Endothelial cell of umbilical vein (primary cell): ENCODE measurements at regions not wholly inside any gene's neighbourhood (a gene's known extent, or its start where the extent isn't known, plus 50 kb on each side); places are given as distances from the start of the nearest gene placed in this dataset.

Source experiments
- BruUV-seq: library from RNA; stranded (reverse); fragments of 400-500 nt; replicated peaks from 2 replicates; lab custom pipeline; 2021; lab: Mats Ljungman, UMichigan
- CTCF ChIA-PET: fragments of 300-600, 350-600 bp; sonication (Branson Sonifier 250); formaldehyde crosslinking; loops from one replicate; lab custom pipeline; 2021; ENCODE audit warnings: antibody characterized with exemption, inconsistent platforms; lab: Charles Lee
- POLR2A ChIA-PET: fragments of 300-600, 350-600 bp; sonication (Branson Sonifier 250); formaldehyde crosslinking; loops from one replicate; lab custom pipeline; 2021; ENCODE audit warnings: antibody characterized with exemption, inconsistent platforms; lab: Charles Lee
- DNase-seq: peaks from one replicate; pipeline ENCODE4 v3.0.0-alpha.2; 2011; ENCODE audit warnings: low read depth, low spot score
- FAIRE-seq: peaks from 2 replicates; lab custom pipeline; 2011; peaks lifted over from hg19 to GRCh38; lab: Jason Lieb, UNC
- H2AFZ ChIP-seq: 2 replicates; pipeline ENCODE4 v1.6.0; 2012; ENCODE audit warnings: low read depth, low read length, control low read depth, inconsistent platforms
- H3K27ac ChIP-seq: 2 replicates; pipeline ENCODE4 v1.5.1; 2011; ENCODE audit warnings: low read depth, mild to moderate bottlenecking, control low read depth, low read length, moderate library complexity; ENCODE audit not compliant: insufficient read depth
- H3K27me3 ChIP-seq, 2 experiments: 2 replicates each; pipeline versions ENCODE4 v1.6.0 to v1.6.1; 2011; ENCODE audit warnings: low read length in 2 of 2, mixed read lengths in 1 of 2; ENCODE audit not compliant: control insufficient read depth in 2 of 2, insufficient read depth in 2 of 2
- H3K36me3 ChIP-seq, 2 experiments: 2 replicates in 1 of 2; 3 replicates in 1 of 2; pipeline ENCODE4 v1.5.1; 2011; ENCODE audit warnings: low read length in 2 of 2, mild to moderate bottlenecking in 1 of 2, moderate library complexity in 1 of 2; ENCODE audit not compliant: control insufficient read depth in 2 of 2, insufficient read depth in 2 of 2; ENCODE audit errors: extremely low read depth in 1 of 2
- H3K4me1 ChIP-seq: 3 replicates; pipeline ENCODE4 v1.5.1; 2011; ENCODE audit warnings: mild to moderate bottlenecking, low read length; ENCODE audit not compliant: control insufficient read depth, insufficient read depth; ENCODE audit errors: extremely low read depth
- H3K4me2 ChIP-seq: 2 replicates; pipeline ENCODE4 v1.6.1; 2011; ENCODE audit warnings: low read length, control low read depth, mixed read lengths; ENCODE audit not compliant: insufficient read depth
- H3K4me3 ChIP-seq, 3 experiments: fragments of 200-600 bp in 1 of 3; sonication (generic), shearing (Covaris generic) in 1 of 3; replicated peaks in 1 of 3; 2 replicates each; pipeline ENCODE4 v1.5.1; 2011 to 2016; ENCODE audit warnings: control low read depth in 3 of 3, low read length in 3 of 3, mild to moderate bottlenecking in 2 of 3, inconsistent platforms in 1 of 3, low read depth in 1 of 3, moderate library complexity in 1 of 3; ENCODE audit not compliant: insufficient read depth in 1 of 3
- H3K79me2 ChIP-seq: 2 replicates; pipeline ENCODE4 v1.6.0; 2012; ENCODE audit warnings: low read length, inconsistent platforms; ENCODE audit not compliant: control insufficient read depth, insufficient read depth
- H3K9ac ChIP-seq: replicated peaks from 2 replicates; pipeline ENCODE3; 2011; ENCODE audit warnings: low read length, control low read depth; ENCODE audit not compliant: insufficient read depth; ENCODE audit errors: extremely low read depth
- H3K9me1 ChIP-seq: replicated peaks from 3 replicates; pipeline ENCODE4 v1.6.0; 2011; ENCODE audit warnings: mild to moderate bottlenecking, low read length; ENCODE audit not compliant: control insufficient read depth, insufficient read depth; ENCODE audit errors: extremely low read depth
- H3K9me3 ChIP-seq: replicated peaks from 2 replicates; pipeline ENCODE4 v1.5.1; 2012; ENCODE audit warnings: low read length, inconsistent platforms; ENCODE audit not compliant: control insufficient read depth, insufficient read depth
- H4K20me1 ChIP-seq: replicated peaks from 2 replicates; pipeline ENCODE3; 2011; ENCODE audit warnings: mild to moderate bottlenecking, low read length; ENCODE audit not compliant: control insufficient read depth, insufficient read depth; ENCODE audit errors: extremely low read depth
- CTCF ChIP-seq, 2 donors: IDR thresholded peaks; 1 replicate in 1 of 2; 2 replicates in 1 of 2; pipeline ENCODE4 v1.5.1; 2011; ENCODE audit warnings: low read length in 2 of 2, mild to moderate bottlenecking in 2 of 2, moderate library complexity in 2 of 2, control low read depth in 1 of 2, inconsistent platforms in 1 of 2, low read depth in 1 of 2; ENCODE audit not compliant: insufficient read depth in 1 of 2; ENCODE audit errors: extremely low read depth in 1 of 2
- EZH2 ChIP-seq: IDR thresholded peaks from 2 replicates; pipeline ENCODE4 v1.6.1; 2012; ENCODE audit warnings: borderline replicate concordance, low read depth, mild to moderate bottlenecking, moderate library complexity, low read length, inconsistent platforms; ENCODE audit not compliant: severe bottlenecking
- FOS ChIP-seq: IDR thresholded peaks from 2 replicates; pipeline ENCODE4 v1.6.1; 2011; ENCODE audit warnings: mild to moderate bottlenecking, low read length, moderate library complexity, borderline replicate concordance; ENCODE audit not compliant: insufficient read depth
- GATA2 ChIP-seq: IDR thresholded peaks from 2 replicates; pipeline ENCODE4 v1.7.0; 2011; ENCODE audit warnings: low read depth, mild to moderate bottlenecking, moderate library complexity, mixed read lengths, low read length; ENCODE audit not compliant: insufficient read length, insufficient read depth
- JUN ChIP-seq: IDR thresholded peaks from 2 replicates; pipeline ENCODE4 v1.6.1; 2011; ENCODE audit warnings: borderline replicate concordance, low read depth; ENCODE audit not compliant: insufficient read length, insufficient read depth
- MAX ChIP-seq: IDR thresholded peaks from 2 replicates; pipeline ENCODE4 v1.6.1; 2011; ENCODE audit not compliant: insufficient read depth, insufficient read length
- MYC ChIP-seq: IDR thresholded peaks from one replicate; pipeline ENCODE4 v1.6.1; 2011; ENCODE audit warnings: mild to moderate bottlenecking, low read depth, low read length
- POLR2A ChIP-seq: IDR thresholded peaks from 2 replicates; pipeline ENCODE4 v1.6.1; 2012; ENCODE audit warnings: low read depth, mild to moderate bottlenecking, control low read depth, low read length
- POLR2AphosphoS5 ChIP-seq: IDR thresholded peaks from 2 replicates; pipeline ENCODE4 v1.6.1; 2012; ENCODE audit warnings: low read depth, mild to moderate bottlenecking, control low read depth, low read length, moderate library complexity; ENCODE audit not compliant: insufficient read depth
- dilution Hi-C: fragments of 300-500 bp; cut with MboI; formaldehyde crosslinking; loops from one replicate; pipeline ENCODE4 v1.15.0; 2019; ENCODE audit warnings: low sequenced_read_pairs; ENCODE audit not compliant: extremely low pct_ligation_motif_present
- intact Hi-C: fragments of 100-400 bp; cut with micrococcal nuclease; formaldehyde crosslinking; loops from one replicate; pipeline ENCODE4 v1.10.0; 2022

- intact Hi-C loops: no loop called here
- CTCF ChIA-PET: interaction anchor here (1.1 to 1.5 kb wide), 2 partner anchors 9 to 117 kb away, joined by 3 read pairs; no protein-coding TSS in a partner anchor
These were observed 201.5 kb upstream of the SLC35G4 start for GRCh38 chr18:11407940-11408339.

GRCh38 chr18:11405804-11406203 is 203.6 kb upstream of the SLC35G4 start:
- Histone ChIP-seq H3K4me3 (no peak overlapping the region), H3K27me3 (no peaks in the 10 kb centered on the region), H3K36me3 (no peaks in the 10 kb centered on the region), H3K27ac (no peak overlapping the region), H3K4me1 (no peaks in the 10 kb centered on the region), H3K4me2 (no peak overlapping the region), H3K79me2 (no peaks in the 10 kb centered on the region), H3K9ac (no peak overlapping the region), H2AFZ (no peak overlapping the region), H3K9me3 (no peaks in the 10 kb centered on the region), H4K20me1 (no peaks in the 10 kb centered on the region), H3K9me1 (no peaks in the 10 kb centered on the region)
- intact Hi-C loops: no loop called here
- POLR2A ChIA-PET: no interaction called here
- FAIRE-seq (no peak), DNase-seq (no peak)
- no TSS peak for BruUV-seq
- TF ChIP-seq POLR2A (no peak), GATA2 (no peak), POLR2AphosphoS5 (no peak), JUN (no peak), MYC (no peak), FOS (no peak), CTCF (IDR thresholded peaks at IDR 0.05; ENCODE audit: extremely low read depth in 1 of 2, insufficient read depth in 1 of 2, low read depth in 1 of 2, low read length in 2 of 2) (no peak), EZH2 (no peak), MAX (no peak)
- CTCF ChIA-PET: interaction anchor here (1.1 kb wide), 1 partner anchor 114 kb away, joined by 4 read pairs; no protein-coding TSS in a partner anchor
- dilution Hi-C loops: no loop called here

More at GRCh38 chr18:11407940-11408339, 201.5 kb upstream of the SLC35G4 start:
- Histone ChIP-seq H3K4me1 (no peaks in the 10 kb centered on the region), H3K9me1 (no peaks in the 10 kb centered on the region), H3K36me3 (no peaks in the 10 kb centered on the region), H3K9ac (no peak overlapping the region), H3K4me2 (no peak overlapping the region), H4K20me1 (no peaks in the 10 kb centered on the region), H3K27ac (no peak overlapping the region), H3K27me3 (no peaks in the 10 kb centered on the region), H3K9me3 (no peaks in the 10 kb centered on the region), H3K4me3 (no peak overlapping the region), H3K79me2 (no peaks in the 10 kb centered on the region), H2AFZ (no peak overlapping the region)
- dilution Hi-C loops: no loop called here
- FAIRE-seq: no peak
- no peak for TF ChIP-seq MYC
- TF ChIP-seq MAX: no peak
- TF ChIP-seq FOS: no peak
- TF ChIP-seq JUN: no peak
- no peak for DNase-seq
- POLR2A ChIA-PET: no interaction called here
- BruUV-seq: no TSS peak
